ENCODE measurements at regions not wholly inside any gene's neighbourhood (a gene's known extent, or its start where the extent isn't known, plus 50 kb on each side); places are given as distances from the start of the nearest gene placed in this dataset.

DNA sequence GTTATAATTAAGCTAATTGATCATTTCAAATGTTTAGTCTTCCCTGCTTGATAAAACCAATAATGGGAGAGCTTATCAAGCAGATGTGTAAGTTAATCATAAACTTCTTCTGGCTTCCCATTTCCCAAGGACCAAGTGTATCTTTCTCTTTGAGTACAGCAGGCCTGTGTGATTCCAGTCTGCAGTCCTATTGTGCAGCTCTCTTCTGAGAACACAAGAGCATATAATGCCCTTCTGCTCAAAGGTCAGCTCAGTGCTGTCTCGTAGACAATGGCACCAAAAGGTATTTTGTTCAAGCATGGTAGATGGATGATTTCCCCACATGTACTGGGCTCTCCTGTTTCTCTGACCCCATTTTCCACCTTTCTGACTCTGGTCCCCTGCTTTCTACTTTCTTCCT, 101.8 kb upstream of the DYRK2 start:
- TF ChIP-seq, protein P1, sequence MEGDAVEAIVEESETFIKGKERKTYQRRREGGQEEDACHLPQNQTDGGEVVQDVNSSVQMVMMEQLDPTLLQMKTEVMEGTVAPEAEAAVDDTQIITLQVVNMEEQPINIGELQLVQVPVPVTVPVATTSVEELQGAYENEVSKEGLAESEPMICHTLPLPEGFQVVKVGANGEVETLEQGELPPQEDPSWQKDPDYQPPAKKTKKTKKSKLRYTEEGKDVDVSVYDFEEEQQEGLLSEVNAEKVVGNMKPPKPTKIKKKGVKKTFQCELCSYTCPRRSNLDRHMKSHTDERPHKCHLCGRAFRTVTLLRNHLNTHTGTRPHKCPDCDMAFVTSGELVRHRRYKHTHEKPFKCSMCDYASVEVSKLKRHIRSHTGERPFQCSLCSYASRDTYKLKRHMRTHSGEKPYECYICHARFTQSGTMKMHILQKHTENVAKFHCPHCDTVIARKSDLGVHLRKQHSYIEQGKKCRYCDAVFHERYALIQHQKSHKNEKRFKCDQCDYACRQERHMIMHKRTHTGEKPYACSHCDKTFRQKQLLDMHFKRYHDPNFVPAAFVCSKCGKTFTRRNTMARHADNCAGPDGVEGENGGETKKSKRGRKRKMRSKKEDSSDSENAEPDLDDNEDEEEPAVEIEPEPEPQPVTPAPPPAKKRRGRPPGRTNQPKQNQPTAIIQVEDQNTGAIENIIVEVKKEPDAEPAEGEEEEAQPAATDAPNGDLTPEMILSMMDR (IDR thresholded peaks at IDR 0.05): no peak
- TF ChIP-seq POLR2A (IDR thresholded peaks at IDR 0.05): no peak

Data from testis (tissue), 2 donors.